ENCODE measurements at regions not wholly inside any gene's neighbourhood (a gene's known extent, or its start where the extent isn't known, plus 50 kb on each side); places are given as distances from the start of the nearest gene placed in this dataset.

GRCh38 chr2:56128235-56128634 is 55.6 kb upstream of the CCDC85A start:
- H3K9me3 ChIP-seq = no peaks in the 10 kb centered on the region
- no peaks in the 10 kb centered on the region for H3K27me3 ChIP-seq
- H3K27ac ChIP-seq = no peak overlapping the region
- 90 to 94% methylated on average over 3 of the region's 3 CpGs for WGBS, 2 donors
- ATAC-seq (no peak), DNase-seq (no peak)
- H3K4me3 ChIP-seq = no peak overlapping the region
- intact Hi-C loops (cut with DNase I) = no loop called here
- no peaks in the 10 kb centered on the region for H3K36me3 ChIP-seq (replicated peaks in 1 of 2; ENCODE audit: insufficient read depth in 1 of 2, low read depth in 2 of 2)
- TF ChIP-seq POLR2A (IDR thresholded peaks at IDR 0.05) (no peak), CTCF (IDR thresholded peaks at IDR 0.05) (no peak)
- H3K4me1 ChIP-seq = no peaks in the 10 kb centered on the region

- Histone ChIP-seq H3K4me1 (no peaks in the 10 kb centered on the region), H3K36me3 (replicated peaks in 1 of 2; ENCODE audit: insufficient read depth in 1 of 2, low read depth in 2 of 2) (no peaks in the 10 kb centered on the region), H3K9me3 (no peaks in the 10 kb centered on the region), H3K27ac (no peak overlapping the region), H3K4me3 (no peak overlapping the region), H3K27me3 (no peaks in the 10 kb centered on the region)
- TF ChIP-seq POLR2A (IDR thresholded peaks at IDR 0.05) (no peak), CTCF (IDR thresholded peaks at IDR 0.05) (peak; percentile 40 to 66 (median 58))
- peak; percentile 50 for ATAC-seq
- 40 to 54% methylated on average over 5 of the region's 5 CpGs for WGBS, 2 donors
- DNase-seq = peak; percentile 54 to 61 (median 60)
- intact Hi-C loops (cut with DNase I) = loop anchor here (10.0 kb wide), 2 partner anchors 166 to 406 kb away; no protein-coding TSS in a partner anchor
Measured at GRCh38 chr2:56130463-56131070, 53.2 kb upstream of the CCDC85A start.

GRCh38 chr2:56132138-56132537 is 51.7 kb upstream of the CCDC85A start:
- no peaks in the 10 kb centered on the region for H3K9me3 ChIP-seq
- TF ChIP-seq POLR2A (IDR thresholded peaks at IDR 0.05) = no peak
- peak; percentile 40 to 83 (median 73) for TF ChIP-seq CTCF (IDR thresholded peaks at IDR 0.05)
- no peak overlapping the region for H3K27ac ChIP-seq
- peak; percentile 45 for ATAC-seq
- WGBS, 2 donors = 0 to 2% methylated on average over 1 of the region's 1 CpG
- H3K36me3 ChIP-seq (replicated peaks in 1 of 2; ENCODE audit: insufficient read depth in 1 of 2, low read depth in 2 of 2) = no peaks in the 10 kb centered on the region
- H3K4me1 ChIP-seq = no peaks in the 10 kb centered on the region
- intact Hi-C loops (cut with DNase I) = loop anchor here (10.0 kb wide), 2 partner anchors 167 to 407 kb away; no protein-coding TSS in a partner anchor
- no peaks in the 10 kb centered on the region for H3K27me3 ChIP-seq
- no peak overlapping the region for H3K4me3 ChIP-seq
- DNase-seq = no peak

- intact Hi-C loops (cut with DNase I) = loop anchor here (10.0 kb wide), 2 partner anchors 169 to 409 kb away; no protein-coding TSS in a partner anchor
- no peak for ATAC-seq
- Histone ChIP-seq H3K4me3 (no peak overlapping the region), H3K9me3 (no peaks in the 10 kb centered on the region), H3K4me1 (no peaks in the 10 kb centered on the region), H3K27me3 (no peaks in the 10 kb centered on the region), H3K36me3 (replicated peaks in 1 of 2; ENCODE audit: insufficient read depth in 1 of 2, low read depth in 2 of 2) (no peaks in the 10 kb centered on the region), H3K27ac (no peak overlapping the region)
- 45 to 47% methylated on average over 3 of the region's 3 CpGs for WGBS, 2 donors
- no peak for DNase-seq
- TF ChIP-seq POLR2A (IDR thresholded peaks at IDR 0.05) = no peak
- TF ChIP-seq CTCF (IDR thresholded peaks at IDR 0.05) = no peak
Measured at GRCh38 chr2:56133441-56133840, 50.3 kb upstream of the CCDC85A start.
